GM18499 (cell line): ENCODE measurements at regions not wholly inside any gene's neighbourhood (a gene's known extent, or its start where the extent isn't known, plus 50 kb on each side); places are given as distances from the start of the nearest gene placed in this dataset.
"Not testable (repeated sequence)": the region's sequence is repeated elsewhere in the genome, so short reads cannot be mapped to it uniquely, and the experiment has no call there.

Experiments used
- ATAC-seq: cut with Tn5 transposase; IDR thresholded peaks from one replicate; pipeline ENCODE4 v1.9.1; 2021; ENCODE audit warnings: moderate number of reproducible peaks; ENCODE audit not compliant: insufficient read depth, unreplicated experiment

DNA sequence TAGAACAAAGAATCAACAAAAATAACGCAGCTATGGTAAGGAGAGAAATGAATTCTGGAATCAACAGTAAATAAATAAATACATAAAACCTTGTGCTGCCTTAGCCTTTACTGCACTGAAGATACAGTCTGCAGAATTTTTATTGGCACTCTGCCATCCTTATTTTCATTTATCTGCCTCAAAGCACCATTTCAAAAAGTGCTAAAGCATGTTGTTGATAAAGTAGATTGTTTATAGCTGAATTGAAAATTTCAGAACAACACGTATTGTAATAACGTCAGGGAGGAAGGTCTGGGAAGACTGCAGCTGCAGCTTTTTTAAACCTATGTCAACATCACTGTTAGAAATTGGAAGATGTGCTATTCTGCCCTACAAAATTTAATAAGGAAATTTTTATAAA, 787.2 kb downstream of the PLCL1 start:
- ATAC-seq = no peak

DNA sequence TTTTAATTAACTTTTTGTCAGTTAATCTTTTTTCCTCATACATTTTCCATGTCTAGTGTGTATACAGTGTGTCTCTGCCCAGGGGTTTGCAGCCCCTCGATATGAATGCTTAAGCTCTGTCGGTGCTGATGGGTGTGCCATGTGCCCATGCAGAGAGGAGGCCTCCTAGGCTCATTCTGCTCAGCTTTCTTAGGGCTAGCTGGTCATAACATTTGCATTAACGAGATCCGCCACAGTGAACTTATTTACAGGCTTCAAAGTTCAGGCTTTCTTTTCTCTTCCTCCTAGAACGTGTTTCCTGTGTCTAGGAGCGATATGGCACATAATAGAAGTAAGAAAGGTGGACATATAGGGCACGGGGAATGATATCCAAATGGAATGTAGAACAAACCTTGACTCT, 783.3 kb downstream of the PLCL1 start:
- ATAC-seq = no peak

- ATAC-seq = no peak
These were observed 782.8 kb downstream of the PLCL1 start for GRCh38 chr2:198587240-198587639.

DNA sequence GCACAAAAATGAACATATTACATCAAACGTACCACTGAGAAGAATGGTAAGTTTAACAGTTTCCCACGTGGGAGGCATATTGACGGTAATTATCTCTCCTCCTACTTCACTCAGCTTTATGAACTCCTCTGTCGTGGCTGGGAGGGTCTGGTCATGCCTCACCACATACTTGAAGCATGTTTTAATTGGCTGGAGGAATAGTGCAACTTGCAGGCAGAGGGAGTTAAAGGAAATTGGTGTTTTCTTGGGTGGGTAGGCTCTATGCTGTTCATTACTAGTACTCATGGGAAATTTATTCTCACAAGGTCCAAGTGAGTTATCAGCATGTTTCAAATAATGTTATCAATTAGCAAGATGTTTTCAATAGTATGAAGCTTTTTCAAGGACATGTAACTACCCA, 767.0 kb downstream of the PLCL1 start:
- no peak for ATAC-seq

- ATAC-seq = no peak
These were observed 753.8 kb downstream of the PLCL1 start for GRCh38 chr2:198558176-198558575.

DNA sequence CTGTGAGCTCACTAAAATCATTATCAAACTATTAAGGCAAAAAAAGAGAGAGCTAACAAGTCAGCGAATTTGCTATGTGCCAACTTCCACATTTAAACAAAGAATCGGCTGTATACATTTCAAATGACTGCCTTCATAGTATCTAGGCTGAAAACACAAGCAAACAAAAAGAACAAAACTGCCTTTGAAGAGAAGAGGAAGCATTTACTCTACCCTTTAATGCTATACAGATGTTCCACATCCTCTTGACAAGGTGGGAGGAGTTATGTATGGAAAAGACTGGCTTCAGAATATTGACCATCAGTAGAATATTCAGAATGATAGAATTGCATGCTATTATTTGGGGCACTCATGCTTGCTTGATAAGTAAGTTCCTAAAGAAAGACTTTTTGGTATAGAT, 741.7 kb downstream of the PLCL1 start:
- no peak for ATAC-seq

DNA sequence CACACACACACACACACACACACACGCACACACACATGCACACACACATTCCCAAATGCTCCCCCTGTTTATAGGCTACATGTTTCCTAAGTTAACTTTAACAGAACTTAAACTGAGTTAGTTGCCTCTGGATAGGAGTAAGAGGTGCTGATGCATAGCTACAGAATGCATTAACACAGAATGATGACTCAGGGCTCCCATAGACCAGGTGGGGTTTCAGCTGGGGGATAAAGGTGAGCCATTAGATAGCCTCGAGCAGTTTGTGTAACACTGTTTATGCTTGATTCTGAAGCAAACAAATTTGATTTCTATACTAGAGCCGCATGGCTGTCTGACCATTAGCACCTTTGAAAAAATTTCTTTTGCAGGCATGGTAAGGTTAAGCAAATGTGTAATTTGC, 741.0 kb downstream of the PLCL1 start:
- ATAC-seq = no peak

- no peak for ATAC-seq
These were observed 740.1 kb downstream of the PLCL1 start for GRCh38 chr2:198544461-198544860.

DNA sequence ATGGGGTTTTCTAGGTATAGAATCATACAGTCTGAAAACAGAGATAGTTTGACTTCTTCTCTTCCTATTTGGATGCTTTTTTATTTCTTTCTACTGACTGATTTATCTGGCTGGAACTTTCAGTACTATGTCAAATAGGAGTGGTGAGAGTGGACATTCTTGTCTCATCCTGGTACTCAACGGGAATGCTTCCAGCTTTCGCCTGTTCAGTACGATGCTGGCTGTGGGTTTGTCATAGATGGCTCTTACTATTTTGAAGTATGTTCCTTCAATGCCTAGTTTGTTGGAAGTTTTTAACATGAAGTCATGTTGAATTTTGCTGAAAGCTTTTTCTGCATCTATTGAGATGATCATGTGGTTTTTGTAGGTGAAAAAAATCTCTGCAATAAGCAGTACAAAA, 730.4 kb downstream of the PLCL1 start:
- ATAC-seq = no peak

DNA sequence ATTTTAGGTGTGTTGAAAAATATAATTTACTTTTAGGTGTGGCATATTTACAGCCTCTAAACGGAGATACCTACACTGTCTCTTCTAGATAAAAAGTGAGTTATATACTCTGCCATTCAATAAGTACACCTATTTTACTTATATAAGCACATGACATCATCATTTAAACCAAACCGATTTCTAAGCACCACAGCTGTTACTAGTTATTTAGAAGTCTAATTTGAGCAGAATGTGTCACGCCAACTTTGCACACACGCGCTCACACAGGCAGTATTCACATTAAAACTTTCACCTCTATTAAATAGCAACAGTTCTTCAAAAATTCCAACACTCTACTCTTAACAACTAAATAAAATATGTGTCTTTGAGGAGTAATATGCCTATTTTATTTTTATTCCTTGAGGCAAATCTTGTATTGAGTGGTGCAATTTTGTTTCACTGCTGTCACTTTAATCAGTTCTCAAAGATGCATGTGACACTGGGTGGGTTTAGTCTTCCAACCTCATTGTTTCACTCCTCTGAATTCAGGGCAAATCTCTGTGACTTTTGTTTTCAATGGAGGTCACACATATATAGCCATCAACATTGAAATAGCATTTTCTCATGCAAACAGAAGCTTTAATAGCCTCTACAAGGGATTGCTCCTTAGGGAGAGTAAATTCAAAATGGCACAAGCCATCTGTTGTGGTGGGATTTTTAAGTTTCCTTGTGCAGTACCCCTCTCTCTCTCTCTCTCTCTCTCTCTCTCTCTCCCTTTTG, 721.0 kb downstream of the PLCL1 start:
- no peak for ATAC-seq

DNA sequence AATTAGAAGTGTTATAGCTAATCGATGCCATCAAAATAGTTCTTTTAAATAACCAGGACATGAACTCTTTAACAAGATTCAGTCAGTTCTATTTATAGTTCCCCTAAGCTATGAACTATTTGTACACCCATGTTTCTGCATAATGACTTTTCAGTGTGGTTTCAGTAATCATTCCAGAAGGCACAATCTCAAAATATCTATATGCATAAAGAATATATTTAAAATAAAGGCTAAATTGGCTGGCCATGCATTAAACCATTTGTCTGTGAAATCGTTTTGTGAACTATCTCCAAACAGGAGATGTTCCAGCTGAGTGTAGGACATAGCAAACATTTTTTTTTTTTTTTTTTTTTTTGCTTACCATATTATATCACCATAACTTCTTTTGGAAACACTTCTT, 719.3 kb downstream of the PLCL1 start:
- no peak for ATAC-seq

GRCh38 chr2:198518935-198519334, 714.5 kb downstream of the PLCL1 start:
- peak; percentile 43 for ATAC-seq

GRCh38 chr2:198517976-198518375, 713.6 kb downstream of the PLCL1 start:
- no peak for ATAC-seq

GRCh38 chr2:198508610-198509009, 704.2 kb downstream of the PLCL1 start:
- ATAC-seq = not testable (repeated sequence)

DNA sequence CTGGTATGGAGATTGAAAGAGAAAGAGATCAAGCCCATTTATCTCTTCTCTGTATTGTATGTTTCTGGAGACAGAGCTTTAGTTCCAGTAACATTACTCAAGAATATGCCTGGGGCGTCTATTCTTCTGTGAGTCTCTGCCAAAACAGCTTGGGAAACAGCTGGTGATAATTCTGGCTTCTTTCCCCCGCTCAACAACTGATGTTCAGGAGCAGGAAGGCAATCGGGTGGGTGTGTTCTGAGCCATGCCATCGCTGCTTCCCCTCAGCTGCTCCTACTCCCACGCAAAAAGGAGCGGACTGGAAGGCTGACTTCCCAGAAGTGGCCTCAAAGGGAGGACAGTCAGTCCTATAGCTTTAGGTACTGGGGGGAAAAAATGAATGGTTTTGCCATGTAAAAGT, 695.1 kb downstream of the PLCL1 start:
- no peak for ATAC-seq

DNA sequence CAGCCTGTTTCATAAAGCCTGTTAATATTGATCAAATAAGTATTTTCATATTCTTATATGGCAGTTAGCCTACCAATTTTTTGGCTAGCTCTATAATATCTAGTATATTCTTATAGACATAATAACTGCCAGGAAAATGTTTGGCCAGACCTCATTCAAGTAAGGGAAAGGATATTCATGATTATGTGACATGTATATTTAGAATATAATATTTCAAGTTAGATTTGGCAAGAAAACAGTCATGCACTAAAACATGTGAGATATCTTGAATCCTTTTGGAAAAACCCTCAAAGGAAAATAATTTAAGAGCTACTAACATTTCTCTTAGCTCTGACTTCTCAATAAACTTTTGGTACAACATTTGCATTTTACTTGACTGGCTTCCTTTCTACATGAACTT, 694.1 kb downstream of the PLCL1 start:
- ATAC-seq = no peak

DNA sequence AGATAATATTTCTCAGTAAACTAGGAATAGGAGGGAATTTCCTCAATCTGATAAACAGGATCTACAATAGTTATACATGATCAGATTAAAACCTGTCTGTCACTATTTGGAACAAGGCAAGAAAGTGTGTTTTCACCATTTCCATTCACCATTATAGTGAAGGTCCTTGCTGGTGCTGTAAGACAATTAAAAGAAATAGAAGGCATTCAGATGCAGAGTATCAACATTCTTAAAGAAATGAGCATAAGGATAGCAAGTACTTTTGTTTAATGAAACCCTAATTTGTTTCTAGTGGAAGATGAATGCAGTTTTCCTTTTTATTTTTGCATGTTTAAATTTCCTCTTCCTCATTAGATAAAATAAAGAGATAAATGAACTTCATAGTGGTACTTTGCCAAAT, 693.7 kb downstream of the PLCL1 start:
- no peak for ATAC-seq

DNA sequence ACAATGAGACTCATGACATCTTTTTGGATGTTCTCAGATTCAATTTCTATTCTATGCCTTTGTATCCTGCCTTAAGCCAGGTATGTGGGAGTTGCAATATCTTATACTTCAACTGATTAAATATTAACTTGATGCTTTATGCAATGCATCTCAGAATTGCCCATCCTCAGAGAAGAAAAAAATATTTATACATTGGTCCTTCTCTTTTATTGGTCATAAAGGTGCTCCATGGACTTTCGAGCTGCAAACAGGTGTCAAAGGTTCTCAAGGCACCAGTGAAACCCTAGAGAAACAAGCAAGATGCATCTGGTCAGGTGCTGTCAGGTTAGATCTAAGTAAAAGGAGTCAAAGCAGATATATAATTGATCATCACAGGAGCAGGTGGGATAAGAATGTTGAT, 690.5 kb downstream of the PLCL1 start:
- no peak for ATAC-seq

- no peak for ATAC-seq
These were observed 686.4 kb downstream of the PLCL1 start for GRCh38 chr2:198490748-198491147.

DNA sequence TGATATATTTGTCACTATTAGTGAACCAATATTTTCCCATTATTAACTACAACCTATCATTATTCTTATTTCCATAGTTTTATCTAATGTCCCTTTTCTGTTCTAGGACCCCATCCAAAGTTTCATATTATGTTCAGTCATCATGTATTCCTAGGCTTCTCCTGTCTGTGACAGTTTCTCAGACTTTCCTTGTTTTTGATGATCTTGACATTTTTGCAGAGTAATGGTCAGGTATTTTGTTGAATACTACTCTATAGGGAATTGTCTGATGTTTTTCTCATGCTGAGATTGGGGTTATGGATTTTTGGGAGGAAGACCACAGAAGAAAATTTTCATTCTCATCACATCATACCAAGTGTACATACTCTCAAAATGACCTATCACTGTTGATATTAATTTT, 684.6 kb downstream of the PLCL1 start:
- no peak for ATAC-seq

- no peak for ATAC-seq
These were observed 678.7 kb downstream of the PLCL1 start for GRCh38 chr2:198483051-198483450.

GRCh38 chr2:198479065-198479464, 674.7 kb downstream of the PLCL1 start:
- ATAC-seq = no peak

DNA sequence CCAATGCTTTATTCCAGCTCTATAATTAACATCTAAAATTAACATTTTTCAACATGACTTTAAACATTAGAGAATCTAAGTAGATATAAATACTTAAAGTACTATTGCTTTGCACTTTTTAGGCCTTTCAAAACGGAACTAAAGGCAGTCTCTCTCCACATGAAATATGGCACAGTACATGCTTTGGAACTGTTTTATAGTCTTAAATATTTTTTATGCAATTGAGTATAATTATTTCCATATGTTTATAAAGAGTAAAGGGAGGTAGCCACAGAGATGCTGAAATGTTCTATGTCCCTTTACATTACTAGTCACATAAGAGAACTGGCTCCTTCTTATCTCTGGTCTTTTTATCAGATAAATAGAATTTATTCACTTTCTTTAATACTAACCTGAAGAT, 674.0 kb downstream of the PLCL1 start:
- ATAC-seq = no peak
